ENCODE measurements at regions not wholly inside any gene's neighbourhood (a gene's known extent, or its start where the extent isn't known, plus 50 kb on each side); places are given as distances from the start of the nearest gene placed in this dataset.
"Not testable (repeated sequence)": the region's sequence is repeated elsewhere in the genome, so short reads cannot be mapped to it uniquely, and the experiment has no call there.

DNA sequence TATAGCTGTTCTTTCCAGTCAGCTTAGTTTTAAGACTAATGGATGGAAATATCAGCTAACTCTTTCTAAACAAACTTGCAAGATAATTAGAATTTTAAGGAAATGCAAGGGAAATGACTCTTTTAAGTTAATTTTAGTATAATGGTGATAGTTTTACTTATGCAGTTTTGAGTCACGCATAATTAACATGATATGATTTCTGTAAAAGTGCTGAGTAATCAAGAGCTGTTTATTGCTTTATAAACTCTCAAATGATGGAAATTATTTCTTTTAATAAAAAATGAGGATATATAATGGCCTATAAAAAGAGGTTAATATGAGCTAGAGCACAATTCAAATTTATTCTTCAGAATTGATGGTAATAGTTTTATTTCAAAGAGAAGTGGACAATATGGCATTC is 385.9 kb downstream of the GLUD2 start:
- DNase-seq (ENCODE audit: low read depth in 3 of 3) = no peak

DNA sequence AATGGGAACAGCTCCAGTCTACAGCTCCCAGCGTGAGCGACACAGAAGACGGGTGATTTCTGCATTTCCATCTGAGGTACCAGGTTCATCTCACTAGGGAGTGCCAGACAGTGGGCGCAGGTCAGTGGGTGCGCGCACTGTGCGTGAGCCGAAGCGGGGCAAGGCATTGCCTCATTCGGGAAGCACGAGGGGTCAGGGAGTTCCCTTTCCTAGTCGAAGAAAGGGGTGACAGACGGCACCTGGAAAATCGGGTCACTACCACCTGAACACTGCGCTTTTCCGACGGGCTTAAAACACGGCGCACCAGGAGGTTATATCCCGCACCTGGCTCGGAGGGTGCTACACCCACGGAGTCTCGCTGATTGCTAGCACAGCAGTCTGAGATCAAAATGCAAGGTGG is 390.3 kb downstream of the GLUD2 start:
- DNase-seq (ENCODE audit: low read depth in 3 of 3) = not testable (repeated sequence)

DNA sequence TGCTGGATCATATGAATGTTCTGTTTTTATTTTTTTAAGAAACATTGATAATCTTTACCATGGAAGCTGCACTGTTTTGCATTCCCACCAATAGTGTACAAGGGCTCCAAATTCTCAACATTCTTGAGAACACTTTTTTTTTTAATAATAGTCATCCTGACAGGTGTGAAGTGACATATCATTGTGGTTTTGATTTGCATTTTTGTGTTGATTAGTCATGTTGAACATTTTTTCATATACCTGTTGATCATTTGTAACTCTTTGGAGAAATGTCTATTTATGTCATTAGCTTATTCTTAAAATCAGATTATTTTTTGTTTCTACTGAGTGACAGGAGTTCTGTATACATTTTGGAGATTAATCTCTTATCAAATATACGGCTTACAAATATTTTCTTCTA is 408.5 kb downstream of the GLUD2 start:
- DNase-seq (ENCODE audit: low read depth in 3 of 3) = no peak

DNA sequence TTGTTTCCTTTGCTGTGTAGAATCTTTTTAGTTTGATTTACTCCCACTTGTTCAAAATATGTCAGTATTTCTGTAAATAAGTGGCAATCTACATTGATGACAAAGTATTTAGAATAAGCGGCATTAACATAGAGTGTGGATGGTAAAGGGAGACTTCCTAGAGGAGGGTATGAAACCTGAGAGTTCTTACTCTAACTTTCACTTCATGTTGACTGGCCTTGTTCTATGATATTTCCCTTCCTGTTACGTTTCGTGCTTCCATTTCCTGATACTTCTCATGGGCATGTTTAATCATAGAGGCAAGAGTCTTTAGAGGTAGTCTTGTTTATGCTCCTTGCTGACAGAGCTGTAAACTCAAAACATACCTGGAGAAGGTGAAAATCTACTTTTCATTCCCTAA is 408.9 kb downstream of the GLUD2 start:
- DNase-seq (ENCODE audit: low read depth in 3 of 3) = no peak

DNA sequence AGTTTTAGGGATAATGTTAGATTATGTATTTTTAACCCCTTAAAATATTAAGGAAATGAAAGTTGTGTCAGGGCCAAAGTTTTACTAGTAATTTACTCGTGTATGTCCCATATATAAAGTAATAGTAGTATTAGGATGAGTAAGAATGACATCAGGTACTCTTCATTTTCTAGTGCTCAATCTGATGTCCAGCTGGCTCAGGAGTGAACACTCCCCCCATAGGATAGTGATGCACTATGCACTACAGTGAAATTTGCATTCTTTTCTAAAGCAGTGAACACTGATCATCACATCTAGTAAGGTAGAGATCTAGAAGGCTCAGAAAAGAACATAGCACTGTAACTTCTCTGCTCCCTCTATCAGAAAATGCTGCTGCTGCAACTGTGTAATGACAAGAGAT is 409.7 kb downstream of the GLUD2 start:
- DNase-seq (ENCODE audit: low read depth in 3 of 3) = no peak

DNA sequence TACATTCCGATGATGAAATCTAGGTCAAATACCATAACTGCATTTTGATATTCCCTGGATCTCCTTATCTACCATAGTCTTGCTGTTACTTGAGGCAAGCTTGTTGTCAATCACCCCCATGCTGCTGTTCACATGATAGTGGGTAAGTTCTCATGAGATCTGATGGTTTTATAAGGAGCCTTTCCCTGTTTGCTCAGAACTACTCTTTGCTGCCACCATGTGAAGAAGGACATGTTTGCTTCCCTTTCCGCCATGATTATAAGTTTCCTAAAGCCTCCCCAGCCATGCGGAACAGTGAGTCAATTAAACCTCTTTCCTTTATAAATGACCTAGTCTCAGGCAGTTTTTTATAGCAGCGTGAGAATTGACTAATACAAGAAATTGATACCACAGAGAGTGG is 432.0 kb downstream of the GLUD2 start:
- DNase-seq (ENCODE audit: low read depth in 3 of 3) = no peak

DNA sequence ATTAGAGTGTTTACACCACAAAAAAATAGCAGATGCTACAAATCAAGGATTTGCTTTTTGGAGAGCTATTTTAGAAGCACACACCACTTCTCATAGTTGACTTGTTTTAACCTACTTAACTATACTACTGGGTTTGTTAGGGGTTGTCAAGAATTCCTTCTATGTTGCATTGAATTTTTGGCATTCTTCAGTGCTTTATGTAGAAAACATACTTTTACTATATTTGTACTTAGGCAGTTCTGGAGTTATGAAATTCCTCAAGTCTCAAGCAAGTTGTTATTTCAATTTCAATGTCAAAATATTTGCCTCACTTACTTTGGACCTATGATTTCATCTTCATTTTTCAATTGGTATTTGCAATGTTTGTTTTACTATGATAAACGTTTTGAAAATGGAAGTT is 449.6 kb downstream of the GLUD2 start:
- DNase-seq (ENCODE audit: low read depth in 3 of 3) = no peak

DNA sequence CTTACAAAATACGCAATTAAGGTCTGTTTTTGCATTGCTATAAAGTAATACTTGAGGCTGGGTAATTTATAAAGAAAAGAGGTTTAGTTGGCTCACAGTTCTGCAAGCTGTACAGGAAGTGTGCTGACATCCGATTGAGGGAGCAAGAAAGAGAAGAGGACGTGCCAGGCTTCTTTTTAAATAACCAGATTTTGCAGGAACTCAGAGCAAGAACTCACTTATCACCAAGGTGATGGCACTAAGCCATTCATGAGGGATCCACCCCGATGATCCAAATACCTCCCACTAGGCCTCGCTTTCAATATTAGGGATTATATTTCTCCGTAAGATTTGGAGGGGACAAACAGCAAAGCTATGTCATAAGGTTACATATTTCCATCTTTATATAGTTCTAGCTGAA is 456.7 kb downstream of the GLUD2 start:
- DNase-seq (ENCODE audit: low read depth in 3 of 3) = no peak

DNA sequence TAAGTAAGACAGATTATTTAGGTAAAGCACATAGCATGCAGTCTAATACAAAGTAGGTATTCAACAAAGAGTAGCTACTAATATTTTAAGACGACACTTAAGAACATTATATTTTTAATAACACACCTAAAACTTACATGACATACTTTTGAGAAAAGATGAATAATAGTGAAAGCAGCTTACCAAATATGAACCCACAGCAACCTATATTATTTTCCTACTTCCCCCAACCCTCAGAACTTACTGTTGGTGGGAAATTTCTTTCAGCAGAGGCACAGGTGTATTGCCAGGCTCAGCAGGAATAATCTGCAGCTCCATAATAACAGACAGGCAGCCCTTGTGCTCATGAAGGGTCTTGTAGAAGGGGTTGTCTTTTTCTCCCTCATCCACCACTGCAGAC is 498.9 kb downstream of the GLUD2 start:
- DNase-seq (ENCODE audit: low read depth in 3 of 3) = no peak

DNA sequence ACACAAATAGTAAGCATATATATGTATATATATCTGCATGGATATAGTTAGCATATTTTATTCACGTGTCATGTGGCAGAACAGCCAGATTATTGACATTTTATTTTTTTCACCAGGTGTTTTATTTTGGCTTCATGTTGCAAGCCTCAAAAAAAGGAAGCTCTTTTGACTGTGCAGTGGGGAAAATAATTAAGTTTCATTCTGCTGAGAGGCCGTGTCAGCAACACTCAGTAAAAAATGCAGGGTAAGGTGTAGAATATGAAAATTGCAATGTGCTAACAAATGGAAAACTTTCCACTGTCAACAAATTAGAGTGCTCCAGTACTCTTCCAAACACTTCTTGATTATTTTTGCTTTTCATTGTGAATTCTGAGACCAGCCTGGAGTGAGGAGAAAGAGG is 511.5 kb downstream of the GLUD2 start:
- no peak for DNase-seq (ENCODE audit: low read depth in 3 of 3)

DNA sequence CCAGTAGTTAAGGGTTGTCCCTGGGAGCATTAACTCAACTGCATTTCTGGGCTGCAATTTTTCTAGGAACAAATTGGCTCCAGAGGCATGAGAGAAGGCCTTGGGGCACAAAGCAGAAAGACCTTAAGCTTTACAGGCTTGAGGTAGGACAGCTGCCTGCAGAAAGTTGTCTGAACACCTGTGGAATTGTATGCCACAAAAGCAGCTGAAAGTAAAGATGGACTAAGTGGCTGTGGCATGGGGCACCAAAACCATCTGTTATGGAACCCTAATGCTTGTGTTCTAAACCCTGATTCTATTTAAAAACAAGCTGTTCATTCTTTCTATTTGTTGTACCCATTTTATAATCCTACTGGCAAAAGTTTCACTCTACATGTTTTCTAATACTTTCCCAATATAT is 515.2 kb downstream of the GLUD2 start:
- DNase-seq (ENCODE audit: low read depth in 3 of 3) = no peak

DNA sequence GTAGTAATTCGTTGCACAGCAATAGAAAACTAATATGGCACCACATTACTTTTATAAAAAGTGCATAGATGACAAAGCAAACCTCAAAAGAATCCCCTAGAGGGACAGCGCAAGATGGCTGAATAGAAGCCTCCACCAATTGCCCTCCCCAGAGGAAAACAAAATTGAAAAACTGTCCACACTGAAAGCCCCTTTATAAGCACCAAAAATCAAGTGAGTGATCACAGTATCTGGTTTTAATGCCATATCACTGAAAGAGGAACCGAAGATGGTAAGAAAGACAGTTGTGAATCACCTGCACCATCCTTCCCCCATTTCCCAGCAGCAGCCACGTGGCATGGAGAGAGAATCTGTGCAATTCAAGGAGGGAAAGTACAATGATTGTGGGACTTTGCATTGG is 522.2 kb downstream of the GLUD2 start:
- no peak for DNase-seq (ENCODE audit: low read depth in 3 of 3)

DNA sequence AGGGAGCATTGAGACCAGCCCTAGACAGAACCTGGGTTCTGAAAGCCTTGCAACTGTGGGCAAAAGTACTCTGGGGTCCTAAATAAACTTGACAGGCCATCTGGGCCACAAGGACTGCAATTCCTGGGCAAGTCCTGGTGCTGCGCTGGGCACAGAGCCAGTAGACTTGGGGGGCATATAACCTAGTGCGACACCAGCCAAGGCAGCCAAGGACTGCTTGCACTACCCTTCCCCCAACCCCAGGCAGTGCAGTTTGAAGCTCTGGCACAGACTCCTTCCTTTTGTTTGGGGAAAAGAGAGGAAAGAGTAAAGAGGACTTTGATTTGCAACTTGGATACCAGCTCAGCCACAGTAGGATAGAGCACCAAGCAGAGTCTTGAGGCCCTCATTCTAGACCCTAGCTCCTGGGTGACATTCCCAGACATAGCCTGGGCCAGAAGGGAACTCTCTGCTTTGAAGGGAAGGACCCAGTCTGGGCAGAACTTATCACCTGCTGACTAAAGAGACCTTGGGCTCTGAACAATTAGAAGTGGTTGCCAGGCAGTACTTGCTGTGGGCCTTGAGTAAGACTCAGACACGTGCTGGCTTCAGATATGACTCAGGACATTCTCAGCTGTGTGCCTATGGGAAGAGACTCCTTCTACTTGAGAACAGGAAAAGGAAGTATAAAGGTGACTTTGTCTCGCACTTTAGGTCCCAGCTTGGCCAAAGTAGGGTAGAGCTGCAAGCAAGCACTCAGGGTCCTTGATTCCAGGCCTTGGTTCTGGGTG is 522.8 kb downstream of the GLUD2 start:
- DNase-seq (ENCODE audit: low read depth in 3 of 3) = no peak

DNA sequence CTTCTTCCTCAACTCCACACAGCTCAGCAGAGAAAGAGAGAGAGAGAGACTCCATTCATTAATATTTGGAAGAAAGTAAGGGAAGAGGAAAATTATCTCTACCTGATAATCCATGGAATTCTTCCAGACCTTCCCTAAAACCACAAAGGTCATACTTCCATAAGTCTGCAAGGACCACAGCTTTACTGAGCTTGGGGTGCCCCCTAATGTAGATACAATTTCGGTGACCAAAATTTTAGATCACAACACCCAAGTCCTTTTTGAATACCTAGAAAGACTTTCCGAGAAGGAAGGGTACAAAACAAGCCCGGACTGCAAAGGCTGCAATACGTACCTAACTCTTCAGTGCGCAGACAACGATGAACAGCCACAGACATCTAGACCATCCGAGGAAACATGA is 523.9 kb downstream of the GLUD2 start:
- no peak for DNase-seq (ENCODE audit: low read depth in 3 of 3)

DNA sequence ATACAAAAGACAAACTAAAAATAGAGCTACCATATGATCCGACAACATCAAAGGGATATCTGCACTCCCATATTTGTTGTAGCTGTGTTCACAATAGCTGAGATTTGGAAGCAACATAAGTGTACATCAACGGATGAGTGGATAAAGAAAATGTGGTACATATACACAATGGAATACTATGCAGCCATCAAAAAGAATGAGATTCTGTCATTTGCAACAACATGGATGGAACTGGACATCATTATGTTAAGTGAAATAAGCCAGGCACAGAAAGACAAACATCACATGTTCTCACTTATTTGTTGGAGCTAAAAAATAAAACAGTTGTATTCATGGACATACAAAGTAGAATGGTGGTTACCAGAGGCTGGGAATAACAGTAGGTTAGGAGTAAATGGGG is 527.0 kb downstream of the GLUD2 start:
- DNase-seq (ENCODE audit: low read depth in 3 of 3) = not testable (repeated sequence)

DNA sequence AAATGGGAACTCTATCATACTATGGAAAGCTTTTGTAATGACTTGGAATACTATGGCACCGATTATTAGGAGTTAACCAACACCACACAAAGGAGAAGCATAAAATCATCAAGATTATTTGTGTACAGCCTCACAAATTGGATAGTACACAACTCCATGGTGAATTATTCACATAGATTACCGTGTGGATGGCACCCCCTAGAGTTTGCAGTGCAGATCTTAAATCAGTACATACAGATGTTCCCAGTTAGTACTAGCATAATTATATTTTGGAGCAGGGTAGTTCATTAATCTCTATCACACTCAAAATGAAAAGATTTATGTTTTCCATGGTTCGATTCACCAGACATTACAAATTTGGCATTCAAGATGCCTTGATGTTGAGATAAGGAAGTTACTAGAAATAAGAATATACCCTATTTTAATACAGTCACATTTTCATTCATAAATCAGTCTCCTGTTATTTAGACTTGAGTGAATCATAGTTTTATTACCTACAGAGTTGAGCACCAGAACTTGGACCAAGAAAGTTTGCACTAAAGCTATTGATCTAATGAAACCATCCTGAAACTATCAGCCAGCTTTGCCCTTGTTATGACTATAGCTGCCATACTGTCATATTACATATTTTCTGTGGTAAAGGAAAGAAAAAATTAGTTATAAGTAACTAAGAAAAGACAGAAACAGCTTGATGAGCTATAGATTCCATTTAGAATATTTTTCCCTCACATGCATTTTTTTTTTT is 531.8 kb downstream of the GLUD2 start:
- no peak for DNase-seq (ENCODE audit: low read depth in 3 of 3)

DNA sequence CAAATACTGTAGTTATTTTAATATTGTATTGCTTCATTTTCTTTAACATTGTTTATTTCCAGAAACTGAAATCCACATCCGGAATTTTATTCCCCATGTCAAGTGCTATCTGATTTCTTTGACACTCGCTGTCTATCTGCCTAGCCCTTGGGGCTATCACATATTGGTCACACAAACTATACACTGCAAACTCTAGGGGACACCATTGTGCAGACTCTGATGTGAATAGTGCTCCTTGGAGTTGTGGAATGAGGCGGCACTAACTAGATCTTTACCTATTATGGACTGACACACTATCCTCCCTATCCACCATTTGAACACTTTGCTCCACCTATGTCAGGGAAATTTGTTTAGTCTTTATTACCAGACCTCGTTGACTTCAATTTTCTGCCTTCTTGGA is 534.5 kb downstream of the GLUD2 start:
- no peak for DNase-seq (ENCODE audit: low read depth in 3 of 3)

DNA sequence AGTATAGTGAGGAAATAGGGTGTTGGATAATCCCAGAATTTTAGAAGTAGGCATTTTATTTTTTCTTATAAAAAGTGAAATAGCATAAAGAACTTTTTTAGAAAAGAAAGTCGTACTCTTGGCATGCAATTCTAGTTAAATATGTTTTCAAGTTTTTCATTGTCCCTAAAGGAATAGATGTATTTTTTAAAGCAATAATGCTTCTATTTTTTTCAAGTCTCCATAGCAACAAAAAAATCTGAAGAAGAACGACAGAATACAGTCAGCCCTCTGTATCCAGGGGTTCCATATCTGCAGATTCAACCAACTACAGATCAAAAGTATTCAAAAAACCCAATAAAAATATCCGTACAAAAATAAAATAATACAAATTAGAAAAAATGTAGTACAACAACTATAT is 538.2 kb downstream of the GLUD2 start:
- no peak for DNase-seq (ENCODE audit: low read depth in 3 of 3)

DNA sequence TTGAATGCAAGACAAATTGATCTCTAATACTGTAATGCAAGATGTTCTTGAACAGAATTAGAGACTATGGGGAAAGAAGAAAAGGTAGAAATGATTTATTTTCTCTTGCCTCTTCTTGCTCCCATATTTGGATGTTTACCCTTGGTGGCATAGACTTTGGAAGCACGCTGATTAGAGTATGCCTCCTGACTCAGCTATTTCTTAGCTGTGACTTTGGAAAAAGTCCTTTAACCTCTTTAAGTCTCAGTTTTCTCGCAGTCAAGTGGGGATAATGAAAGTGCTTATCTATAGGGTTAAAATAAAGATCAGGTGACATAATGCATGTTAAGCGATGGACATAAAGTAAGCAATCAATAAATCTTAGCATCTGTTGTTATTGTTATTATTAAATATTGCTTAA is 545.5 kb downstream of the GLUD2 start:
- no peak for DNase-seq (ENCODE audit: low read depth in 3 of 3)

DNA sequence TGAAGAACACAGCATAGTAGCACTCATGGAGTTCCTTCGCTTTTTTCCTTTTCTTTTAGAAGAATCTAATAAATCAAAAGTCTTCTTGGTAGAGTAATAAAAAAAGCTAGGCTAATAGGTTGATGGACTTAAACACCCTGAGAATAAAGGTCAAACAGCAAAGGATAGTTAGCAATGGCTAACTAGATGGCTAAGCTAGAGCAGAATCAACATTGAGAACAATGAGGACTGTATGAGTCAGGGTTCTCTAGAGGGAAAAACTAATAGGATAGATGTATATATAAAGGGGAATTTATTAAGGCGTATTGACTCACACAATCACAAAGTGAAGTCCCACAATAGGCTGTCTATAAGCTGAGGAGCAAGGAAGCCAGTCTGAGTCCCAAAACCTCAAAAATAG is 550.9 kb downstream of the GLUD2 start:
- DNase-seq (ENCODE audit: low read depth in 3 of 3) = no peak

DNA sequence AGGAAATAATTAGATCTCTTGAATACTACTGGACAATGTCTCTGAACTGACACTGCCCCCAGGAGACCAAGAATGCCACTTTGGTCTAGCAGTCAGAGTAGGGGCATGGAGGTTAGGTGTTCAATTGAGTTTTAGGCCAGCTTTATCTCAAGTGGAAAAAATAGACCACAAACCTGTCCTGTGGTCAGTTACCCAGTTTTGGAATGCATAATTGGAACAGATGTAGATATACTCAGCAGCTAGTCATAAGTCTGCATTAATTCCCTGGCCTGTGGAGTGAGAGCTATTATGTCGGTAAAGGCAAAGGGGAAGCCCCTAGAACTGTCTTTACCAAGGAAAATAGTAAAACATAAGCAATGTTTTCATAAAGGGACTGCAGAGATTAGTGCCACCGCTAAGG is 587.7 kb downstream of the GLUD2 start:
- DNase-seq (ENCODE audit: low read depth in 3 of 3) = no peak

DNA sequence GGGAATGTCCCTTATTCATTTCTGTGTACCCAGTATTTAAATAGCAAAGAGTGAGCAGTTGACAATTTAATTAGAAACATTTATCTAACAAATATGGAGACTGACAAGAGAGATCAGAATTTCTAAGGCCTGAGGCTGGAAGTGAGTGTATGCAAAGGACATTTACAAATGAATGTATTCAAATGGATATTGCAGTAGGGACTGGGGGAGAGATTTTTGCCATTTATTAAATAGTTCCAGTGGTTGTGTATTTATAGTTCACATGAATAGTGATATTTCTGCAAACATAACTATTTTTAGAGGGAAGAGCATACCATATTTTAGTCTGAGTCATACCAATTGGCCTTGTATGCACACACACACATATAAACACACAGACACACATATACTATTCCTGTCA is 592.4 kb downstream of the GLUD2 start:
- no peak for DNase-seq (ENCODE audit: low read depth in 3 of 3)

DNA sequence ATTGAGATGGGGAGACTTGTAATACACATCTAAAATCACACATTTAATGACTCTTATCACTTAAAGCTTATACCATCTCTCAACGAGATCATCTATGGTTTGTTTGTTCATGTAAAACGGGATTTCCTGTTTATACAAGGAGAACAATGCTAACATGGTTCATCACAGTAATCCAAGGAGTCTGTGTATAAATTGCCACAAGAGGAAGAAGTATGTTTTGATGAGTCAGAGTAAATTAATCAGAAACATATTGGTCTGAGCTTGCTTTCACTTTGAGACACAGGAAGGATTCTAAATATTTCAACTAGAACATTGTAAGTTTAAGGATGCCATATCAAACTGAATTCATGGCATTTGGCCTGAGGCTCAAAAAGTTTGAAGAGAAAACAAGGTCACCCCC is 594.1 kb downstream of the GLUD2 start:
- DNase-seq (ENCODE audit: low read depth in 3 of 3) = no peak

DNA sequence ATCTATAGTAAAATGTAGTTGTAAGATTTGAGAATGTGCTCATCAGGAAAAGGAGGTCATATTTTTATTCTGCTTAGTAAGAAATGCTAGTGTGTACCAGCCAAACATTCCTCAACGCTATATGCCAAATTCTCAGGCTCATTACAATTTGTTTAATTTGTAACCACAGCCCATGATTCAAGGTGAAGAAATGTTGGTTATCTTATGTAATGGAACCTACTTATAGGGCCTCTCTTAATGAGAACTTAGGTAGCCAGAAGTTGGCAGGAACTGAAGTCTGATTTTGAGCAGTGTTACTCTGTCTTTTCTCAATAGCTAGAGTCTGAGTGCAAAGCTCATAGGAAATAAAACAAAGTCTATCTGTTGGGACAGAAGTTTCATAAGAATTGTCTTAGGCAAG is 595.0 kb downstream of the GLUD2 start:
- DNase-seq (ENCODE audit: low read depth in 3 of 3) = no peak
